ENCODE measurements at regions not wholly inside any gene's neighbourhood (a gene's known extent, or its start where the extent isn't known, plus 50 kb on each side); places are given as distances from the start of the nearest gene placed in this dataset.

- DNase-seq (ENCODE audit: insufficient read length, low spot score) (no peak), FAIRE-seq (no peak)
- no peak for TF ChIP-seq POU2F2 (IDR thresholded peaks at IDR 0.05; ENCODE audit: low read depth, low read length)
- no peak for TF ChIP-seq SPI1 (IDR thresholded peaks at IDR 0.05; ENCODE audit: low read depth, low read length)
- TF ChIP-seq PAX5 (IDR thresholded peaks at IDR 0.05; ENCODE audit: insufficient read depth, low read length, severe bottlenecking): no peak
- no peak for TF ChIP-seq POLR2AphosphoS5 (IDR thresholded peaks at IDR 0.05; ENCODE audit: low read depth, low read length)
- TF ChIP-seq TAF1 (IDR thresholded peaks at IDR 0.05; ENCODE audit: low read depth, low read length): no peak
- TF ChIP-seq POLR2A (IDR thresholded peaks at IDR 0.05; ENCODE audit: low read depth, low read length): no peak
Observed at GRCh38 chr18:68323921-68324320, 391.0 kb downstream of the TMX3 start.

- TF ChIP-seq POLR2AphosphoS5 (IDR thresholded peaks at IDR 0.05; ENCODE audit: low read depth, low read length) (no peak), PAX5 (IDR thresholded peaks at IDR 0.05; ENCODE audit: insufficient read depth, low read length, severe bottlenecking) (no peak)
- no peak for DNase-seq (ENCODE audit: insufficient read length, low spot score)
- FAIRE-seq: no peak
Observed at GRCh38 chr18:68316636-68317035, 398.3 kb downstream of the TMX3 start.

GRCh38 chr18:68314403-68314802, 400.5 kb downstream of the TMX3 start:
- TF ChIP-seq POLR2AphosphoS5 (IDR thresholded peaks at IDR 0.05; ENCODE audit: low read depth, low read length) (no peak), PAX5 (IDR thresholded peaks at IDR 0.05; ENCODE audit: insufficient read depth, low read length, severe bottlenecking) (no peak), POU2F2 (IDR thresholded peaks at IDR 0.05; ENCODE audit: low read depth, low read length) (no peak), TAF1 (IDR thresholded peaks at IDR 0.05; ENCODE audit: low read depth, low read length) (no peak), SPI1 (IDR thresholded peaks at IDR 0.05; ENCODE audit: low read depth, low read length) (no peak), POLR2A (IDR thresholded peaks at IDR 0.05; ENCODE audit: low read depth, low read length) (no peak)
- FAIRE-seq: no peak
- DNase-seq (ENCODE audit: insufficient read length, low spot score): no peak

GRCh38 chr18:68301441-68301840, 413.5 kb downstream of the TMX3 start:
- DNase-seq (ENCODE audit: insufficient read length, low spot score) (no peak), FAIRE-seq (no peak)

GRCh38 chr18:68299906-68300305, 415.0 kb downstream of the TMX3 start:
- TF ChIP-seq PAX5 (IDR thresholded peaks at IDR 0.05; ENCODE audit: insufficient read depth, low read length, severe bottlenecking) (no peak), POLR2AphosphoS5 (IDR thresholded peaks at IDR 0.05; ENCODE audit: low read depth, low read length) (no peak), SPI1 (IDR thresholded peaks at IDR 0.05; ENCODE audit: low read depth, low read length) (no peak), POLR2A (IDR thresholded peaks at IDR 0.05; ENCODE audit: low read depth, low read length) (no peak), POU2F2 (IDR thresholded peaks at IDR 0.05; ENCODE audit: low read depth, low read length) (no peak), TAF1 (IDR thresholded peaks at IDR 0.05; ENCODE audit: low read depth, low read length) (no peak)
- DNase-seq (ENCODE audit: insufficient read length, low spot score) (no peak), FAIRE-seq (no peak)

More at GRCh38 chr18:68301441-68301840, 413.5 kb downstream of the TMX3 start:
- TF ChIP-seq POLR2AphosphoS5 (IDR thresholded peaks at IDR 0.05; ENCODE audit: low read depth, low read length) (no peak), POU2F2 (IDR thresholded peaks at IDR 0.05; ENCODE audit: low read depth, low read length) (no peak)

- TF ChIP-seq TAF1 (IDR thresholded peaks at IDR 0.05; ENCODE audit: low read depth, low read length) (no peak), POLR2A (IDR thresholded peaks at IDR 0.05; ENCODE audit: low read depth, low read length) (no peak), SPI1 (IDR thresholded peaks at IDR 0.05; ENCODE audit: low read depth, low read length) (no peak), PAX5 (IDR thresholded peaks at IDR 0.05; ENCODE audit: insufficient read depth, low read length, severe bottlenecking) (no peak), POU2F2 (IDR thresholded peaks at IDR 0.05; ENCODE audit: low read depth, low read length) (no peak), POLR2AphosphoS5 (IDR thresholded peaks at IDR 0.05; ENCODE audit: low read depth, low read length) (no peak)
- no peak for DNase-seq (ENCODE audit: insufficient read length, low spot score)
- no peak for FAIRE-seq
Observed at GRCh38 chr18:68298330-68298729, 416.6 kb downstream of the TMX3 start.

- DNase-seq (ENCODE audit: insufficient read length, low spot score): no peak
- FAIRE-seq: no peak
- TF ChIP-seq PAX5 (IDR thresholded peaks at IDR 0.05; ENCODE audit: insufficient read depth, low read length, severe bottlenecking): no peak
- no peak for TF ChIP-seq SPI1 (IDR thresholded peaks at IDR 0.05; ENCODE audit: low read depth, low read length)
- no peak for TF ChIP-seq TAF1 (IDR thresholded peaks at IDR 0.05; ENCODE audit: low read depth, low read length)
- TF ChIP-seq POU2F2 (IDR thresholded peaks at IDR 0.05; ENCODE audit: low read depth, low read length): no peak
- no peak for TF ChIP-seq POLR2AphosphoS5 (IDR thresholded peaks at IDR 0.05; ENCODE audit: low read depth, low read length)
- TF ChIP-seq POLR2A (IDR thresholded peaks at IDR 0.05; ENCODE audit: low read depth, low read length): no peak
Observed at GRCh38 chr18:68288408-68288807, 426.5 kb downstream of the TMX3 start.

GRCh38 chr18:68284236-68284780, 430.6 kb downstream of the TMX3 start:
- FAIRE-seq (no peak), DNase-seq (ENCODE audit: insufficient read length, low spot score) (no peak)
- TF ChIP-seq TAF1 (IDR thresholded peaks at IDR 0.05; ENCODE audit: low read depth, low read length) (no peak), POLR2A (IDR thresholded peaks at IDR 0.05; ENCODE audit: low read depth, low read length) (no peak), SPI1 (IDR thresholded peaks at IDR 0.05; ENCODE audit: low read depth, low read length) (no peak), POU2F2 (IDR thresholded peaks at IDR 0.05; ENCODE audit: low read depth, low read length) (no peak), POLR2AphosphoS5 (IDR thresholded peaks at IDR 0.05; ENCODE audit: low read depth, low read length) (no peak), PAX5 (IDR thresholded peaks at IDR 0.05; ENCODE audit: insufficient read depth, low read length, severe bottlenecking) (no peak)

GRCh38 chr18:68283834-68284233, 431.1 kb downstream of the TMX3 start:
- FAIRE-seq (no peak), DNase-seq (ENCODE audit: insufficient read length, low spot score) (no peak)
- TF ChIP-seq TAF1 (IDR thresholded peaks at IDR 0.05; ENCODE audit: low read depth, low read length) (no peak), PAX5 (IDR thresholded peaks at IDR 0.05; ENCODE audit: insufficient read depth, low read length, severe bottlenecking) (no peak), POU2F2 (IDR thresholded peaks at IDR 0.05; ENCODE audit: low read depth, low read length) (no peak), POLR2AphosphoS5 (IDR thresholded peaks at IDR 0.05; ENCODE audit: low read depth, low read length) (no peak), POLR2A (IDR thresholded peaks at IDR 0.05; ENCODE audit: low read depth, low read length) (no peak), SPI1 (IDR thresholded peaks at IDR 0.05; ENCODE audit: low read depth, low read length) (no peak)

GRCh38 chr18:68282232-68282631, 432.7 kb downstream of the TMX3 start:
- DNase-seq (ENCODE audit: insufficient read length, low spot score) (no peak), FAIRE-seq (no peak)
- TF ChIP-seq TAF1 (IDR thresholded peaks at IDR 0.05; ENCODE audit: low read depth, low read length): no peak
- TF ChIP-seq PAX5 (IDR thresholded peaks at IDR 0.05; ENCODE audit: insufficient read depth, low read length, severe bottlenecking): no peak
- no peak for TF ChIP-seq POU2F2 (IDR thresholded peaks at IDR 0.05; ENCODE audit: low read depth, low read length)

Measured in GM12891 (cell line).